Urothelium cell line (cell line): ENCODE measurements at regions not wholly inside any gene's neighbourhood (a gene's known extent, or its start where the extent isn't known, plus 50 kb on each side); places are given as distances from the start of the nearest gene placed in this dataset.
"Not testable (repeated sequence)": the region's sequence is repeated elsewhere in the genome, so short reads cannot be mapped to it uniquely, and the experiment has no call there.

Experiments
- DNase-seq: peaks from one replicate; pipeline ENCODE4 v3.0.0; 2011; ENCODE audit warnings: low spot score, mixed read lengths
- FAIRE-seq: peaks from 2 replicates; lab custom pipeline; 2011; peaks lifted over from hg19 to GRCh38; lab: Jason Lieb, UNC

GRCh38 chr6:130494729-130495128 is 128.9 kb downstream of the TMEM200A start:
- DNase-seq (no peak), FAIRE-seq (no peak)

GRCh38 chr6:130500693-130501092 is 134.9 kb downstream of the TMEM200A start:
- DNase-seq (no peak), FAIRE-seq (no peak)

GRCh38 chr6:130503146-130503545 is 137.3 kb downstream of the TMEM200A start:
- no peak for DNase-seq
- FAIRE-seq: no peak

- FAIRE-seq (no peak), DNase-seq (no peak)
Observed at GRCh38 chr6:130505808-130506598, 140.2 kb downstream of the TMEM200A start.

- FAIRE-seq: not testable (repeated sequence)
Observed at GRCh38 chr6:130507005-130507665, 141.3 kb downstream of the TMEM200A start.

GRCh38 chr6:130507666-130508028 is 141.8 kb downstream of the TMEM200A start:
- FAIRE-seq: no peak
- no peak for DNase-seq

More at GRCh38 chr6:130507005-130507665, 141.3 kb downstream of the TMEM200A start:
- not testable (repeated sequence) for DNase-seq

- peak; percentile 20 for FAIRE-seq
- DNase-seq: peak; percentile 67
Observed at GRCh38 chr6:130513770-130514169, 148.0 kb downstream of the TMEM200A start.

- FAIRE-seq (no peak), DNase-seq (no peak)
Observed at GRCh38 chr6:130514712-130515111, 148.9 kb downstream of the TMEM200A start.

GRCh38 chr6:130515306-130515705 is 149.5 kb downstream of the TMEM200A start:
- no peak for FAIRE-seq
- no peak for DNase-seq

GRCh38 chr6:130516604-130517003 is 150.8 kb downstream of the TMEM200A start:
- DNase-seq (no peak), FAIRE-seq (no peak)

- no peak for FAIRE-seq
Observed at GRCh38 chr6:130517444-130517931, 151.7 kb downstream of the TMEM200A start.

GRCh38 chr6:130518588-130518987 is 152.8 kb downstream of the TMEM200A start:
- DNase-seq: no peak
- no peak for FAIRE-seq

More at GRCh38 chr6:130517444-130517931, 151.7 kb downstream of the TMEM200A start:
- peak; percentile 58 for DNase-seq

GRCh38 chr6:130520221-130520620 is 154.4 kb downstream of the TMEM200A start:
- no peak for DNase-seq
- FAIRE-seq: no peak

GRCh38 chr6:130520801-130521200 is 155.0 kb downstream of the TMEM200A start:
- DNase-seq (no peak), FAIRE-seq (no peak)

- no peak for FAIRE-seq
- DNase-seq: no peak
Observed at GRCh38 chr6:130524552-130524951, 158.7 kb downstream of the TMEM200A start.

- no peak for FAIRE-seq
- no peak for DNase-seq
Observed at GRCh38 chr6:130525408-130525807, 159.6 kb downstream of the TMEM200A start.

- no peak for FAIRE-seq
- no peak for DNase-seq
Observed at GRCh38 chr6:130526466-130526865, 160.6 kb downstream of the TMEM200A start.

GRCh38 chr6:130527173-130527572 is 161.4 kb downstream of the TMEM200A start:
- DNase-seq: no peak
- no peak for FAIRE-seq

- DNase-seq: no peak
Observed at GRCh38 chr6:130529569-130530149, 163.8 kb downstream of the TMEM200A start.

GRCh38 chr6:130534627-130535026 is 168.8 kb downstream of the TMEM200A start:
- DNase-seq (no peak), FAIRE-seq (no peak)

More at GRCh38 chr6:130529569-130530149, 163.8 kb downstream of the TMEM200A start:
- FAIRE-seq: no peak

GRCh38 chr6:130535242-130535641 is 169.4 kb downstream of the TMEM200A start:
- no peak for DNase-seq
- FAIRE-seq: no peak

GRCh38 chr6:130537447-130537846 is 171.6 kb downstream of the TMEM200A start:
- DNase-seq (no peak), FAIRE-seq (no peak)
